SK-N-SH (cell line): ENCODE measurements at regions not wholly inside any gene's neighbourhood (a gene's known extent, or its start where the extent isn't known, plus 50 kb on each side); places are given as distances from the start of the nearest gene placed in this dataset.
"Not testable (repeated sequence)": the region's sequence is repeated elsewhere in the genome, so short reads cannot be mapped to it uniquely, and the experiment has no call there.

Experiments
- POLR2AphosphoS5 ChIP-seq: IDR thresholded peaks from 2 replicates; pipeline ENCODE4 v1.6.1; 2012; ENCODE audit warnings: low read depth, low read length
- RAD21 ChIP-seq: IDR thresholded peaks from 2 replicates; pipeline ENCODE4 v1.6.1; 2012; ENCODE audit warnings: mild to moderate bottlenecking, low read length
- TAF1 ChIP-seq: IDR thresholded peaks from 2 replicates; pipeline ENCODE4 v1.6.1; 2012; ENCODE audit warnings: low read depth, mild to moderate bottlenecking, low read length, moderate library complexity, borderline replicate concordance
- TEAD4 ChIP-seq: IDR thresholded peaks from 2 replicates; pipeline ENCODE4 v1.4.0; 2012; ENCODE audit warnings: mild to moderate bottlenecking, borderline replicate concordance; ENCODE audit not compliant: insufficient read depth
- TF ChIP-seq, protein P1 (sequence below): fragments of 200-600 bp; sonication (generic); IDR thresholded peaks from 2 replicates; pipeline ENCODE4 v1.6.1; 2017; ENCODE audit warnings: antibody characterized with exemption, mild to moderate bottlenecking, moderate library complexity

DNA sequence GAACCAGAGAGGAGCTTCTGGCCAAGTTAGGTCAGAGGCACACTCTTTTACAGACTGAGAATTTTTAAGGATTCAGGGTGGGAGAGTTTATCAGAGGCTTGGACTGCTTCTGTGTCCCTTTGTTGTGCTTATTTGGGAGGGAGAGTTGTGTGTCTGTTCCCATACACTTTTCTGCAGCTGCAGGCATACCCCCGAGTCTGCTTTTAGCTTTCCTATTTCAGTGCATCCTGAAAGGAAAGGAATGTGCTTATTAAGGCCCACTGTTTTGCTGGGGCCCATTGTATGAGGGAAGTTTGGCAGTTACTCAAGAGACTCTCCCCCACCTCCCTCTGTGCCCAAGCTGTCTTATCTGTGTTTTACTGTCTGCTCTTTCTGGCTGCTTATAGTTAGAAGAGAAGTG is 257.4 kb upstream of the AADAT start:
- TF ChIP-seq RAD21, POLR2AphosphoS5, TEAD4, TAF1: not testable (repeated sequence)
- TF ChIP-seq, protein P1, sequence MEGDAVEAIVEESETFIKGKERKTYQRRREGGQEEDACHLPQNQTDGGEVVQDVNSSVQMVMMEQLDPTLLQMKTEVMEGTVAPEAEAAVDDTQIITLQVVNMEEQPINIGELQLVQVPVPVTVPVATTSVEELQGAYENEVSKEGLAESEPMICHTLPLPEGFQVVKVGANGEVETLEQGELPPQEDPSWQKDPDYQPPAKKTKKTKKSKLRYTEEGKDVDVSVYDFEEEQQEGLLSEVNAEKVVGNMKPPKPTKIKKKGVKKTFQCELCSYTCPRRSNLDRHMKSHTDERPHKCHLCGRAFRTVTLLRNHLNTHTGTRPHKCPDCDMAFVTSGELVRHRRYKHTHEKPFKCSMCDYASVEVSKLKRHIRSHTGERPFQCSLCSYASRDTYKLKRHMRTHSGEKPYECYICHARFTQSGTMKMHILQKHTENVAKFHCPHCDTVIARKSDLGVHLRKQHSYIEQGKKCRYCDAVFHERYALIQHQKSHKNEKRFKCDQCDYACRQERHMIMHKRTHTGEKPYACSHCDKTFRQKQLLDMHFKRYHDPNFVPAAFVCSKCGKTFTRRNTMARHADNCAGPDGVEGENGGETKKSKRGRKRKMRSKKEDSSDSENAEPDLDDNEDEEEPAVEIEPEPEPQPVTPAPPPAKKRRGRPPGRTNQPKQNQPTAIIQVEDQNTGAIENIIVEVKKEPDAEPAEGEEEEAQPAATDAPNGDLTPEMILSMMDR: not testable (repeated sequence)
